ENCODE measurements at regions not wholly inside any gene's neighbourhood (a gene's known extent, or its start where the extent isn't known, plus 50 kb on each side); places are given as distances from the start of the nearest gene placed in this dataset.

DNA sequence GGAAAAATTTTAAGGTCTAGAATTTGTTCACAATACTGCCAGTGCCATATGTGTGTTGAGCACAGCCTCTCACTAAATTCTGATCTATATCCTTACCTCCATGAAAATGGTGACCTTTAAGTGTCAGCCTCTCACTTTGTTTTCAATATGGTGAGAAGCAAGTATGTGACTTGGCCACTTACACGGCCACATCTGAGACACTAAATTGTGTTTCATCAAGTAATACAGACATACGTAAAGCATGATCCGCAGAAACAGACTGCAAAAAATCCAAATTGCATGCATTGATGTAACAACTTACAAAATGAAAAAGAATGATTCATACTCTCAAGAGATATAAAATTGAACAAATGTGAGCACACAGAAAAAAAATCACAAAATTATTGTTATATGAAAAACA is 55.2 kb upstream of the UGP2 start:
- no peak for TF ChIP-seq YY1 (IDR thresholded peaks at IDR 0.05; ENCODE audit: low read depth)
- TF ChIP-seq, protein P1, sequence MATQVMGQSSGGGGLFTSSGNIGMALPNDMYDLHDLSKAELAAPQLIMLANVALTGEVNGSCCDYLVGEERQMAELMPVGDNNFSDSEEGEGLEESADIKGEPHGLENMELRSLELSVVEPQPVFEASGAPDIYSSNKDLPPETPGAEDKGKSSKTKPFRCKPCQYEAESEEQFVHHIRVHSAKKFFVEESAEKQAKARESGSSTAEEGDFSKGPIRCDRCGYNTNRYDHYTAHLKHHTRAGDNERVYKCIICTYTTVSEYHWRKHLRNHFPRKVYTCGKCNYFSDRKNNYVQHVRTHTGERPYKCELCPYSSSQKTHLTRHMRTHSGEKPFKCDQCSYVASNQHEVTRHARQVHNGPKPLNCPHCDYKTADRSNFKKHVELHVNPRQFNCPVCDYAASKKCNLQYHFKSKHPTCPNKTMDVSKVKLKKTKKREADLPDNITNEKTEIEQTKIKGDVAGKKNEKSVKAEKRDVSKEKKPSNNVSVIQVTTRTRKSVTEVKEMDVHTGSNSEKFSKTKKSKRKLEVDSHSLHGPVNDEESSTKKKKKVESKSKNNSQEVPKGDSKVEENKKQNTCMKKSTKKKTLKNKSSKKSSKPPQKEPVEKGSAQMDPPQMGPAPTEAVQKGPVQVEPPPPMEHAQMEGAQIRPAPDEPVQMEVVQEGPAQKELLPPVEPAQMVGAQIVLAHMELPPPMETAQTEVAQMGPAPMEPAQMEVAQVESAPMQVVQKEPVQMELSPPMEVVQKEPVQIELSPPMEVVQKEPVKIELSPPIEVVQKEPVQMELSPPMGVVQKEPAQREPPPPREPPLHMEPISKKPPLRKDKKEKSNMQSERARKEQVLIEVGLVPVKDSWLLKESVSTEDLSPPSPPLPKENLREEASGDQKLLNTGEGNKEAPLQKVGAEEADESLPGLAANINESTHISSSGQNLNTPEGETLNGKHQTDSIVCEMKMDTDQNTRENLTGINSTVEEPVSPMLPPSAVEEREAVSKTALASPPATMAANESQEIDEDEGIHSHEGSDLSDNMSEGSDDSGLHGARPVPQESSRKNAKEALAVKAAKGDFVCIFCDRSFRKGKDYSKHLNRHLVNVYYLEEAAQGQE (IDR thresholded peaks at IDR 0.05; ENCODE audit: low read depth): no peak

DNA sequence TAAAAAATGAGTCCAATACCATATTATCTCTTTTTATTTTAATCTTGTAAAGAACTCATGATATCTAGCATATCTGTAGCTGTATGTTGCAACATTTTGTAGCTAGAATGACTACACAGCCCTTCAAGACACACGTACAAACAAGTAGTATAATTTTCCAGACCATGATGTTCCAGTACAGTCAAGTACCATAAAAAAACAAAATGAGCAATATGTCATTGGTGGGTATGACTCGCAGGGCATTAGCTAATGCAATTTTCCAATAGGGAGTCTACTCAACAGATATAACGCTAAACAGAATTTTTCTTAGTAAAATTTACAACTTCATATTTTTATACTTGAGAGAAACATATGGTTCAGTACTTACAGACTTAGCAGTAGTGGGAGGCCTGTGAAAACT is 53.6 kb upstream of the UGP2 start:
- TF ChIP-seq CEBPB (IDR thresholded peaks at IDR 0.05) (no peak), TCF12 (IDR thresholded peaks at IDR 0.05; ENCODE audit: low read depth) (no peak), NFIC (IDR thresholded peaks at IDR 0.05) (no peak), RAD21 (IDR thresholded peaks at IDR 0.05; ENCODE audit: low read depth) (no peak), FOXM1 (IDR thresholded peaks at IDR 0.05; ENCODE audit: borderline replicate concordance, low read depth) (no peak), TEAD4 (IDR thresholded peaks at IDR 0.05) (no peak), YY1 (IDR thresholded peaks at IDR 0.05; ENCODE audit: low read depth) (no peak), EP300 (IDR thresholded peaks at IDR 0.05; ENCODE audit: borderline replicate concordance) (no peak), TAF1 (IDR thresholded peaks at IDR 0.05; ENCODE audit: low read depth) (no peak), CREB1 (IDR thresholded peaks at IDR 0.05; ENCODE audit: low read depth) (no peak), EGR1 (IDR thresholded peaks at IDR 0.05) (no peak)
- TF ChIP-seq, protein P2, sequence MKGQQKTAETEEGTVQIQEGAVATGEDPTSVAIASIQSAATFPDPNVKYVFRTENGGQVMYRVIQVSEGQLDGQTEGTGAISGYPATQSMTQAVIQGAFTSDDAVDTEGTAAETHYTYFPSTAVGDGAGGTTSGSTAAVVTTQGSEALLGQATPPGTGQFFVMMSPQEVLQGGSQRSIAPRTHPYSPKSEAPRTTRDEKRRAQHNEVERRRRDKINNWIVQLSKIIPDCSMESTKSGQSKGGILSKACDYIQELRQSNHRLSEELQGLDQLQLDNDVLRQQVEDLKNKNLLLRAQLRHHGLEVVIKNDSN (IDR thresholded peaks at IDR 0.05): no peak
- TF ChIP-seq, protein P3, sequence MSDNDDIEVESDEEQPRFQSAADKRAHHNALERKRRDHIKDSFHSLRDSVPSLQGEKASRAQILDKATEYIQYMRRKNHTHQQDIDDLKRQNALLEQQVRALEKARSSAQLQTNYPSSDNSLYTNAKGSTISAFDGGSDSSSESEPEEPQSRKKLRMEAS (IDR thresholded peaks at IDR 0.05): no peak

DNA sequence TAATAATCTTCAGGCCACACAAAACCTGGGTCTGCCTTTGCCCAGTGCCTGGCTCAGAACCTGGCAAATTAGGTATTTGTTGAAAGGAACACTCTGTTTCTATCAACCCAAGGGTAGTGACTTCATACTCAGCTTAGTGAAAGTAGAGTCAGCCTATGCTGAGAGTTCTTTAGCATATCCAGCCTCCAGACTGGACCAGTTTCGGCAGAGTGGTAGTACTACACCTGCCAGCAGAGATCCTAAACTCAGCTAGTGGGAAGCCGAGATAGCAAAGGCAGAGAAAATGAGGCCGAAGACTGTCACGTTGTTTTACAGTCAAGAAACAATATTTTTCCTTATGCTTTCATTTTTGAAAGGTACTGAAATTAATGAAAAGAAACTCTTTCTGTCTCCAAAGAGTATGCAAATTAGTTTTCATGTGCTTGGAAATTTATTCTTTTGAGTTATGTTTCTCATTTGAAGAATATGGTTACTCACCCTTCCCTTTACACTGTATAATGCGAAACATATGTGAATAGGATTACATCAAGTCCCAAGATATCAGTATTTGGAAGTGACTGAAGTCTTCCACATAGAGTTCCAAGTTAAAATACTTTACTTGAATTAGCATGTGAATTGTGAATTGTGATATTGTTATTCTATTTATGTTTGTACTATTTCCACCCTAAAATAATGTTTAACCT is 52.2 kb upstream of the UGP2 start:
- TF ChIP-seq FOXM1 (IDR thresholded peaks at IDR 0.05; ENCODE audit: borderline replicate concordance, low read depth) (no peak), NFIC (IDR thresholded peaks at IDR 0.05) (no peak), YY1 (IDR thresholded peaks at IDR 0.05; ENCODE audit: low read depth) (no peak), EP300 (IDR thresholded peaks at IDR 0.05; ENCODE audit: borderline replicate concordance) (no peak), TEAD4 (IDR thresholded peaks at IDR 0.05) (no peak), EGR1 (IDR thresholded peaks at IDR 0.05) (no peak), ZBTB7A (IDR thresholded peaks at IDR 0.05; ENCODE audit: low read depth) (no peak), CREB1 (IDR thresholded peaks at IDR 0.05; ENCODE audit: low read depth) (no peak), RAD21 (IDR thresholded peaks at IDR 0.05; ENCODE audit: low read depth) (no peak), TAF1 (IDR thresholded peaks at IDR 0.05; ENCODE audit: low read depth) (no peak), CEBPB (IDR thresholded peaks at IDR 0.05) (no peak), TCF12 (IDR thresholded peaks at IDR 0.05; ENCODE audit: low read depth) (no peak)
- TF ChIP-seq, protein P1 (IDR thresholded peaks at IDR 0.05; ENCODE audit: low read depth): no peak
- TF ChIP-seq, protein P2 (IDR thresholded peaks at IDR 0.05): no peak
- TF ChIP-seq, protein P3 (IDR thresholded peaks at IDR 0.05): no peak

DNA sequence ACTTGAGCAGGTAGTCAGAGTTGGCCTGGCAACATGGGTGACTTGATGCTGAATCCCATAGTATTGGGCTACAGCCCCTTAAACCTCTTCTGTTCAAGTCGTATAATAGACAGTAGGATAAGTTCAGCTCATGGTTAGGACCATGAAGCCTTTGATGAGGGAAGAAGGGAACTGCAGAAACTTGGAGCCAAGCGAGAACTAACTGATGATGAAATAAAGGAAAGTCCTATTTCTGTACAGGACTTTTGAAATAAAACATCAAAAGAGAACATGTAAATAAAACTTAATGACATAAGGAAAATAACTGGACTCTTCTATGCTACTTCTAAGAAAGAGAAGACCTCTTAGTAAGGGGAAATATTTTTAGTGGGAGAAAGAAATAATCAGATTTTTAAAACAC is 51.2 kb upstream of the UGP2 start:
- TF ChIP-seq CEBPB (IDR thresholded peaks at IDR 0.05): no peak
- no peak for TF ChIP-seq RAD21 (IDR thresholded peaks at IDR 0.05; ENCODE audit: low read depth)
- no peak for TF ChIP-seq ZBTB7A (IDR thresholded peaks at IDR 0.05; ENCODE audit: low read depth)
- TF ChIP-seq TAF1 (IDR thresholded peaks at IDR 0.05; ENCODE audit: low read depth): no peak
- TF ChIP-seq, protein P2 (IDR thresholded peaks at IDR 0.05): no peak
- TF ChIP-seq TEAD4 (IDR thresholded peaks at IDR 0.05): no peak
- no peak for TF ChIP-seq CREB1 (IDR thresholded peaks at IDR 0.05; ENCODE audit: low read depth)
- no peak for TF ChIP-seq NFIC (IDR thresholded peaks at IDR 0.05)
- TF ChIP-seq, protein P3 (IDR thresholded peaks at IDR 0.05): no peak
- TF ChIP-seq TCF12 (IDR thresholded peaks at IDR 0.05; ENCODE audit: low read depth): no peak
- no peak for TF ChIP-seq EP300 (IDR thresholded peaks at IDR 0.05; ENCODE audit: borderline replicate concordance)
- no peak for TF ChIP-seq FOXM1 (IDR thresholded peaks at IDR 0.05; ENCODE audit: borderline replicate concordance, low read depth)
- TF ChIP-seq YY1 (IDR thresholded peaks at IDR 0.05; ENCODE audit: low read depth): no peak
- no peak for TF ChIP-seq EGR1 (IDR thresholded peaks at IDR 0.05)
- TF ChIP-seq, protein P1 (IDR thresholded peaks at IDR 0.05; ENCODE audit: low read depth): no peak

Data from Ishikawa (cell line).